ENCODE measurements at regions not wholly inside any gene's neighbourhood (a gene's known extent, or its start where the extent isn't known, plus 50 kb on each side); places are given as distances from the start of the nearest gene placed in this dataset.

GRCh38 chr5:67824852-67825251 lies 390.7 kb upstream of the PIK3R1 start:
- Histone ChIP-seq H3K79me2 (ENCODE audit: insufficient read depth, low read length) (no peaks in the 10 kb centered on the region), H2BK5ac (ENCODE audit: insufficient read length, low read length) (no peak overlapping the region), H3T11ph (ENCODE audit: low read length) (no peak overlapping the region), H3K23ac (ENCODE audit: insufficient read length, low read depth, low read length) (no peak overlapping the region), H3K27ac (ENCODE audit: insufficient read length, low read depth, low read length) (no peak overlapping the region), H2BK20ac (ENCODE audit: low read depth, low read length, poor library complexity, severe bottlenecking) (no peak overlapping the region), H2AFZ (ENCODE audit: low read length) (no peak overlapping the region), H4K8ac (replicated peaks; ENCODE audit: insufficient read length, low read depth, low read length) (no peak overlapping the region), H3K14ac (ENCODE audit: insufficient read depth, low read length) (no peak overlapping the region), H2BK15ac (ENCODE audit: low read depth, low read length) (no peak overlapping the region), H3K9me3 (ENCODE audit: control insufficient read depth, low read depth, low read length) (no peaks in the 10 kb centered on the region), H4K91ac (ENCODE audit: insufficient read length, low read depth, low read length) (no peak overlapping the region), H2BK12ac (ENCODE audit: insufficient read length, low read depth, low read length) (no peak overlapping the region), H3K4ac (ENCODE audit: low read depth, low read length) (no peak overlapping the region), H3K56ac (ENCODE audit: insufficient read length, low read depth, low read length) (no peak overlapping the region), H3K79me1 (ENCODE audit: insufficient read depth, low read depth, low read length, poor library complexity, severe bottlenecking) (no peaks in the 10 kb centered on the region), H3K4me2 (ENCODE audit: insufficient read depth, insufficient read length, low read length) (no peak overlapping the region), H2AK5ac (ENCODE audit: insufficient read length, low read length) (no peak overlapping the region), H2BK120ac (ENCODE audit: low read depth, low read length, poor library complexity, severe bottlenecking) (no peak overlapping the region), H4K5ac (ENCODE audit: insufficient read length, low read depth, low read length) (no peak overlapping the region), H3K4me1 (ENCODE audit: insufficient read depth, low read length) (no peaks in the 10 kb centered on the region), H3K27me3 (ENCODE audit: insufficient read depth, low read length) (no peaks in the 10 kb centered on the region), H3K9ac (ENCODE audit: extremely low read depth, insufficient read length, low read length) (no peak overlapping the region), H3K18ac (ENCODE audit: insufficient read length, low read depth, low read length) (no peak overlapping the region), H4K20me1 (ENCODE audit: control insufficient read depth, insufficient read depth, insufficient read length) (no peaks in the 10 kb centered on the region), H3K23me2 (ENCODE audit: insufficient read length, low read depth, low read length, poor library complexity, severe bottlenecking) (no peaks in the 10 kb centered on the region)
- Mint-ChIP-seq H3K27me3 (ENCODE audit: low read depth) (no peaks in the 10 kb centered on the region), H3K27ac (no peak overlapping the region), H3K4me1 (peaks cover 5 to 6% of the 10 kb centered on the region in 2 experiments; a peak in 3 of 4 replicates), H3K9me3 (peaks cover 9% of the 10 kb centered on the region in 2 experiments), H3K4me3 (no peak overlapping the region), H3K36me3 (ENCODE audit: insufficient read depth in 1 of 3, low read depth in 3 of 3) (peaks cover under 1 to 12% (median 4%) of the 10 kb centered on the region in 3 experiments; a peak in 3 of 7 replicates)
- DNase-seq, result no peak
- TF ChIP-seq CTCF (conservative IDR thresholded peaks at IDR 0.05), result no peak
- no CpG with 5 or more reads among the region's 3 CpGs for WGBS (ENCODE audit: extremely low coverage, insufficient read length, low lambda C conversion rate)
